H9 (cell line): ENCODE measurements at regions not wholly inside any gene's neighbourhood (a gene's known extent, or its start where the extent isn't known, plus 50 kb on each side); places are given as distances from the start of the nearest gene placed in this dataset.

Experiments
- DNase-seq: peaks from one replicate; pipeline ENCODE4 v3.0.0-alpha.2; 2017
- H2AFZ ChIP-seq: one replicate; pipeline ENCODE4 v1.6.1; 2013; ENCODE audit warnings: mild to moderate bottlenecking, low read length, control low read depth, moderate library complexity
- H2AK5ac ChIP-seq: 2 replicates; pipeline ENCODE4 v1.6.1; 2013; ENCODE audit warnings: low read length, control low read depth, mixed read lengths; ENCODE audit not compliant: insufficient read length
- H2BK120ac ChIP-seq: one replicate; pipeline ENCODE4 v1.6.1; 2013; ENCODE audit warnings: low read depth, mild to moderate bottlenecking, low read length, control low read depth, inconsistent platforms; ENCODE audit not compliant: poor library complexity, severe bottlenecking
- H2BK12ac ChIP-seq: 2 replicates; pipeline ENCODE4 v1.6.1; 2013; ENCODE audit warnings: low read length, control low read depth, mixed read lengths, low read depth; ENCODE audit not compliant: insufficient read length
- H2BK15ac ChIP-seq: 2 replicates; pipeline ENCODE4 v1.6.1; 2013; ENCODE audit warnings: low read depth, low read length, control low read depth
- H2BK20ac ChIP-seq: one replicate; pipeline ENCODE4 v1.6.1; 2013; ENCODE audit warnings: low read depth, mild to moderate bottlenecking, low read length, control low read depth, inconsistent platforms; ENCODE audit not compliant: poor library complexity, severe bottlenecking
- H2BK5ac ChIP-seq: 2 replicates; pipeline ENCODE4 v1.6.1; 2013; ENCODE audit warnings: low read length, control low read depth, mixed read lengths; ENCODE audit not compliant: insufficient read length
- H3K14ac ChIP-seq: 2 replicates; pipeline ENCODE4 v1.6.1; 2013; ENCODE audit warnings: low read length, control low read depth; ENCODE audit not compliant: insufficient read depth
- H3K18ac ChIP-seq: 2 replicates; pipeline ENCODE4 v1.6.1; 2013; ENCODE audit warnings: low read depth, mild to moderate bottlenecking, mixed read lengths, low read length, control low read depth; ENCODE audit not compliant: insufficient read length
- H3K23ac ChIP-seq: 2 replicates; pipeline ENCODE4 v1.6.1; 2013; ENCODE audit warnings: low read length, control low read depth, mixed read lengths, low read depth; ENCODE audit not compliant: insufficient read length
- H3K23me2 ChIP-seq: 2 replicates; pipeline ENCODE4 v1.6.1; 2013; ENCODE audit warnings: low read depth, mild to moderate bottlenecking, mixed read lengths, low read length, control low read depth; ENCODE audit not compliant: insufficient read length, poor library complexity, severe bottlenecking
- H3K27ac ChIP-seq: 2 replicates; pipeline ENCODE4 v1.5.1; 2013; ENCODE audit warnings: low read length, control low read depth, mixed read lengths, low read depth; ENCODE audit not compliant: insufficient read length
- H3K27me3 ChIP-seq: 2 replicates; pipeline ENCODE4 v1.6.1; 2013; ENCODE audit warnings: low read length, control low read depth, inconsistent platforms; ENCODE audit not compliant: insufficient read depth
- H3K4ac ChIP-seq: 2 replicates; pipeline ENCODE4 v1.6.1; 2013; ENCODE audit warnings: low read depth, mild to moderate bottlenecking, control low read depth, inconsistent platforms, low read length, moderate library complexity
- H3K4me1 ChIP-seq: 2 replicates; pipeline ENCODE4 v1.6.1; 2013; ENCODE audit warnings: low read length, control low read depth, inconsistent platforms; ENCODE audit not compliant: insufficient read depth
- H3K4me2 ChIP-seq: 2 replicates; pipeline ENCODE4 v1.6.1; 2013; ENCODE audit warnings: low read length, control low read depth, mixed read lengths; ENCODE audit not compliant: insufficient read length, insufficient read depth
- H3K56ac ChIP-seq: 2 replicates; pipeline ENCODE4 v1.6.1; 2013; ENCODE audit warnings: low read depth, mild to moderate bottlenecking, mixed read lengths, low read length, control low read depth; ENCODE audit not compliant: insufficient read length
- H3K79me1 ChIP-seq: 2 replicates; pipeline ENCODE4 v1.6.1; 2013; ENCODE audit warnings: low read depth, mild to moderate bottlenecking, moderate library complexity, low read length, control low read depth, inconsistent platforms; ENCODE audit not compliant: insufficient read depth, poor library complexity, severe bottlenecking
- H3K79me2 ChIP-seq: 2 replicates; pipeline ENCODE4 v1.6.1; 2013; ENCODE audit warnings: low read length, control low read depth, inconsistent platforms; ENCODE audit not compliant: insufficient read depth
- H3K9ac ChIP-seq: 2 replicates; pipeline ENCODE4 v1.6.1; 2013; ENCODE audit warnings: low read length, control low read depth, mixed read lengths; ENCODE audit not compliant: insufficient read length; ENCODE audit errors: extremely low read depth
- H3K9me3 ChIP-seq: one replicate; pipeline ENCODE4 v1.6.1; 2013; ENCODE audit warnings: low read depth, low read length, inconsistent platforms; ENCODE audit not compliant: control insufficient read depth
- H3T11ph ChIP-seq: one replicate; pipeline ENCODE4 v1.6.1; 2013; ENCODE audit warnings: mild to moderate bottlenecking, low read length, control low read depth, inconsistent platforms
- H4K20me1 ChIP-seq: one replicate; pipeline ENCODE4 v1.6.1; 2013; ENCODE audit not compliant: control insufficient read depth, insufficient read length, insufficient read depth
- H4K5ac ChIP-seq: 2 replicates; pipeline ENCODE4 v1.6.1; 2013; ENCODE audit warnings: low read depth, mild to moderate bottlenecking, mixed read lengths, low read length, control low read depth; ENCODE audit not compliant: insufficient read length
- H4K8ac ChIP-seq: replicated peaks from 2 replicates; pipeline ENCODE4 v1.6.1; 2013; ENCODE audit warnings: low read length, control low read depth, mixed read lengths, low read depth; ENCODE audit not compliant: insufficient read length
- H4K91ac ChIP-seq: 2 replicates; pipeline ENCODE4 v1.6.1; 2013; ENCODE audit warnings: low read depth, mild to moderate bottlenecking, moderate library complexity, mixed read lengths, low read length, control low read depth; ENCODE audit not compliant: insufficient read length
- H3K27ac Mint-ChIP-seq, 3 experiments: 2 replicates in 2 of 3; 3 replicates in 1 of 3; pipeline ENCODE4 v1.8.0; 2020 to 2021; ENCODE audit warnings: mixed read lengths in 3 of 3, mild to moderate bottlenecking in 1 of 3, moderate library complexity in 1 of 3
- H3K27me3 Mint-ChIP-seq: 2 replicates; pipeline ENCODE4 v1.8.0; 2021; ENCODE audit warnings: low read depth, mild to moderate bottlenecking, moderate library complexity, mixed read lengths
- H3K36me3 Mint-ChIP-seq, 3 experiments: 2 replicates in 2 of 3; 3 replicates in 1 of 3; pipeline ENCODE4 v1.8.0; 2020 to 2021; ENCODE audit warnings: low read depth in 3 of 3, mixed read lengths in 3 of 3; ENCODE audit not compliant: insufficient read depth in 1 of 3
- H3K4me1 Mint-ChIP-seq, 2 experiments: 2 replicates each; pipeline ENCODE4 v1.8.0; 2020; ENCODE audit warnings: mixed read lengths in 2 of 2
- H3K4me3 Mint-ChIP-seq, 2 experiments: 2 replicates in 1 of 2; 3 replicates in 1 of 2; pipeline ENCODE4 v1.8.0; 2020 to 2021; ENCODE audit warnings: mild to moderate bottlenecking in 2 of 2, mixed read lengths in 2 of 2, moderate library complexity in 1 of 2
- H3K9me3 Mint-ChIP-seq, 2 experiments: 2 replicates in 1 of 2; 3 replicates in 1 of 2; pipeline ENCODE4 v1.8.0; 2020; ENCODE audit warnings: mild to moderate bottlenecking in 2 of 2, mixed read lengths in 2 of 2, moderate library complexity in 1 of 2
- WGBS: extraction: QIAGEN DNeasy Blood & Tissue Kit; methylation state at CpG from one replicate; pipeline ENCODE4 v1.1.7; 2013; ENCODE audit warnings: missing lambda C conversion rate, low lambda C conversion rate, mixed read lengths; ENCODE audit not compliant: insufficient read length; ENCODE audit errors: extremely low coverage; 5-methylcytosine and 5-hydroxymethylcytosine counted together
- TF ChIP-seq, protein P1 (sequence below): fragments of 200-600 bp; sonication (generic); conservative IDR thresholded peaks from 3 replicates; pipeline ENCODE4 v1.8.0; 2021; ENCODE audit warnings: antibody characterized with exemption, mild to moderate bottlenecking

DNA sequence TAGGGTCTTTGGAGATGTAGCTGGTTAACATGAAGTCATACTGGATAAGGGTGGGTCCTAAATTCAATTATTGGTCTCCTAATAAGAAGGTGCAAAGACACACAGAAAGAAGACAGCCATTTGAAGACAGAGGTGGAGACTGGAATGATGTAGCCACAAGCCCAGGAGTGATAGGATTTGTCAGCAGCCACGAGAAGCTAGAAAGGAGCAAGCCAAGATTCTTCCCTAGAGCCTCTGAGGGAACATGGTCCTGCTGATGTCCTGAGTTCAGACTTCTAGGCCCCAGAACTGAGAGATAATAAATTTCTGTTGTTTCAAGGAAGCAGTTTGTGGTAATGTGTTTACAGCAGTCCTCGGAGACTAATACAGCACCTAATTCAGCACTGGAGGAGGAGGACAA, 203.3 kb upstream of the SRRM4 start:
- no peak overlapping the region for H2AK5ac ChIP-seq
- WGBS = no CpG with 5 or more reads among the region's 2 CpGs
- H3K14ac ChIP-seq = no peak overlapping the region
- no peak overlapping the region for H2BK20ac ChIP-seq
- no peaks in the 10 kb centered on the region for H3K9me3 ChIP-seq
- H3K18ac ChIP-seq = no peak overlapping the region
- no peak overlapping the region for H3K4me2 ChIP-seq
- no peak overlapping the region for H3T11ph ChIP-seq
- no peak overlapping the region for H2BK12ac ChIP-seq
- H3K56ac ChIP-seq = no peak overlapping the region
- TF ChIP-seq, protein P1, sequence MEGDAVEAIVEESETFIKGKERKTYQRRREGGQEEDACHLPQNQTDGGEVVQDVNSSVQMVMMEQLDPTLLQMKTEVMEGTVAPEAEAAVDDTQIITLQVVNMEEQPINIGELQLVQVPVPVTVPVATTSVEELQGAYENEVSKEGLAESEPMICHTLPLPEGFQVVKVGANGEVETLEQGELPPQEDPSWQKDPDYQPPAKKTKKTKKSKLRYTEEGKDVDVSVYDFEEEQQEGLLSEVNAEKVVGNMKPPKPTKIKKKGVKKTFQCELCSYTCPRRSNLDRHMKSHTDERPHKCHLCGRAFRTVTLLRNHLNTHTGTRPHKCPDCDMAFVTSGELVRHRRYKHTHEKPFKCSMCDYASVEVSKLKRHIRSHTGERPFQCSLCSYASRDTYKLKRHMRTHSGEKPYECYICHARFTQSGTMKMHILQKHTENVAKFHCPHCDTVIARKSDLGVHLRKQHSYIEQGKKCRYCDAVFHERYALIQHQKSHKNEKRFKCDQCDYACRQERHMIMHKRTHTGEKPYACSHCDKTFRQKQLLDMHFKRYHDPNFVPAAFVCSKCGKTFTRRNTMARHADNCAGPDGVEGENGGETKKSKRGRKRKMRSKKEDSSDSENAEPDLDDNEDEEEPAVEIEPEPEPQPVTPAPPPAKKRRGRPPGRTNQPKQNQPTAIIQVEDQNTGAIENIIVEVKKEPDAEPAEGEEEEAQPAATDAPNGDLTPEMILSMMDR = no peak
- no peak overlapping the region for H2AFZ ChIP-seq
- H3K27me3 Mint-ChIP-seq = peaks cover 41% of the 10 kb centered on the region
- H3K23ac ChIP-seq = no peak overlapping the region
- peaks cover 4% of the 10 kb centered on the region; the same call in 1 of the 2 replicates for H3K4me1 ChIP-seq
- no peak overlapping the region for H2BK5ac ChIP-seq
- no peak overlapping the region for H3K27ac Mint-ChIP-seq
- peaks cover 0 to 3% (median 0%) of the 10 kb centered on the region in 3 experiments; a peak in 3 of 7 replicates for H3K36me3 Mint-ChIP-seq
- peaks cover 0 to 2% of the 10 kb centered on the region in 2 experiments; a peak in 2 of 5 replicates for H3K9me3 Mint-ChIP-seq
- H3K4me3 Mint-ChIP-seq = no peak overlapping the region
- no peaks in the 10 kb centered on the region for H4K20me1 ChIP-seq
- peaks cover 31 to 38% of the 10 kb centered on the region in 2 experiments for H3K4me1 Mint-ChIP-seq
- H2BK15ac ChIP-seq = no peak overlapping the region
- no peak overlapping the region for H4K5ac ChIP-seq
- H3K23me2 ChIP-seq = peaks cover 5% of the 10 kb centered on the region
- H3K27ac ChIP-seq = no peak overlapping the region
- no peak overlapping the region for H4K91ac ChIP-seq
- H4K8ac ChIP-seq = no peak overlapping the region
- DNase-seq = no peak
- no peak overlapping the region for H3K4ac ChIP-seq
- H3K79me1 ChIP-seq = no peaks in the 10 kb centered on the region
- no peak overlapping the region for H3K9ac ChIP-seq
- H3K79me2 ChIP-seq = no peaks in the 10 kb centered on the region
- H3K27me3 ChIP-seq = no peaks in the 10 kb centered on the region
- no peak overlapping the region for H2BK120ac ChIP-seq
